NT2/D1 (cell line): ENCODE measurements at regions not wholly inside any gene's neighbourhood (a gene's known extent, or its start where the extent isn't known, plus 50 kb on each side); places are given as distances from the start of the nearest gene placed in this dataset.

ENCODE experiments used
- SUZ12 ChIP-seq: IDR thresholded peaks from 2 replicates; pipeline ENCODE4 v1.6.1; 2011; ENCODE audit not compliant: insufficient read length, insufficient read depth; ENCODE audit errors: extremely low read depth
- YY1 ChIP-seq: IDR thresholded peaks from 2 replicates; pipeline ENCODE4 v1.6.1; 2011; ENCODE audit not compliant: insufficient read length, insufficient read depth
- ZNF274 ChIP-seq: IDR thresholded peaks from 2 replicates; pipeline ENCODE4 v1.6.1; 2011; ENCODE audit warnings: mild to moderate bottlenecking, low read depth, low read length

DNA sequence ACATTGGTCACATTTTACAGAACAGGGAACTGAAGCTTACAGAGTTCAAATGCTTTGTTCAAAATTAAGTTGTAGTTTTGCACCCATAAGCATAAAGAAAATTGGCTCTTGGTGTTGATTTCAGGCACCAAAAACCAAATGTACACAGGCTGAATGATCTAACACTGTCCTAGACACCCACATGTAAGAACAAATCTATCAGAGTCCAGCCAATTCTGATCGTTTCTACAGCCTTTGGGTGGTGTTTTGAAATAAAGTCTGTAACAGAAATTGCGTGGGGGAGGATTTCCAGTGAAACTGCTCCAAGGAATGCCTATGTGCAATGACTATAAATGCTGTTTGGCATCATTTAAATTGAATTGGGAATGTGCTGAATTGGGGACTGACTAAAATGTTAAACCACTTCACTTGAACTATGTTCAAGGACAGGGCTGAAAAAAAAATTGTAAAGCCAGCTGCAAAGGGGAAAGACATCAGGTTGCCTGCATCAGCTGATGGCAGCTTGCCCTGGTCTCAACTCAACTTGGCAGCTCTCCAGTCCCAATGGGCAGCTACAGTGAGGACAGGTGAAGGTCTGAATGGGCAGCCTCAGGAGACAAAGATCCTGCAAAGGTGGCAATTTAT lies 92.2 kb upstream of the TRPC7 start:
- TF ChIP-seq ZNF274 (no peak), SUZ12 (no peak), YY1 (no peak)
